ENCODE measurements at regions not wholly inside any gene's neighbourhood (a gene's known extent, or its start where the extent isn't known, plus 50 kb on each side); places are given as distances from the start of the nearest gene placed in this dataset.

- peaks cover 0 to 4% (median 0%) of the 10 kb centered on the region in 5 donors for H3K36me3 Mint-ChIP-seq
- peaks cover 0 to 11% (median 4%) of the 10 kb centered on the region in 11 donors for H3K9me3 Mint-ChIP-seq
- no peaks in the 10 kb centered on the region for H3K4me1 ChIP-seq (ENCODE audit: control insufficient read depth in 2 of 2, insufficient read depth in 2 of 2, low read length in 2 of 2)
- H3K36me3 ChIP-seq (ENCODE audit: control insufficient read depth in 2 of 3, insufficient read depth in 3 of 3, low read length in 3 of 3), result no peaks in the 10 kb centered on the region
- ATAC-seq, result no peak
- ChIA-PET POLR2A (no interaction called here), CTCF (no interaction called here)
- H3K4me3 ChIP-seq (ENCODE audit: low read length), result no peak overlapping the region
- H3K4me1 Mint-ChIP-seq, result no peaks in the 10 kb centered on the region
- DNase-seq, result no peak
- no peak overlapping the region for H3K27ac ChIP-seq (ENCODE audit: low read depth, low read length)
- H3K27me3 ChIP-seq (ENCODE audit: control insufficient read depth in 2 of 2, insufficient read depth in 2 of 2, low read length in 2 of 2), result no peaks in the 10 kb centered on the region
- H3K9me3 ChIP-seq (ENCODE audit: control insufficient read depth in 2 of 3, low read length in 3 of 3), result peaks cover 0 to 4% (median 0%) of the 10 kb centered on the region in 3 experiments
- no peak overlapping the region for H3K4me3 Mint-ChIP-seq
- no peak overlapping the region for H3K27ac Mint-ChIP-seq
- intact Hi-C loops (cut with micrococcal nuclease), result no loop called here
- peaks cover 4 to 18% (median 7%) of the 10 kb centered on the region in 5 donors for H3K27me3 Mint-ChIP-seq
Measured at GRCh38 chr13:44873461-44873860, 115.8 kb downstream of the NUFIP1 start.

DNA sequence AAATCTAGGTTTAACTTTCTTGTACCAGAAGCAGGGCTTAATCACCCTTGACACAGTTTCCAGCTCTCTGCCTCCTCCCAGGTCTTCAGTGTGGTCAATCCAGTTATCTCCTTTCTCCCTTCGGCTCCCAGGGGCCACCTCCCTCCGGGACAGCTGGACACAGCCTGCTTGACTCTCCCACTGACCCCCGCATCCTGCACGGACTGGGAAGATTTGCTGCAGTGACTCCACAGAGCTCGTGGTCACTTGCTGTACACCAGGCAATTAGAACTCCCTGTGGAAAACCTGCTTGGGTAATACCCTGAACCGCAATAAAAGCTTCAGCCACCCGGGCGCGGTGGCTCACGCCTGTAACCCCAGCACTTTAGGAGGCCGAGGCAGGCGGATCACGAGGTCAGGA lies 116.5 kb downstream of the NUFIP1 start:
- peaks cover 0 to 4% (median 0%) of the 10 kb centered on the region in 5 donors for H3K36me3 Mint-ChIP-seq
- peaks cover 0 to 15% (median 3%) of the 10 kb centered on the region in 5 donors for H3K27me3 Mint-ChIP-seq
- peaks cover 0 to 4% (median 0%) of the 10 kb centered on the region in 3 experiments for H3K9me3 ChIP-seq (ENCODE audit: control insufficient read depth in 2 of 3, low read length in 3 of 3)
- DNase-seq (no peak), ATAC-seq (no peak)
- intact Hi-C loops (cut with micrococcal nuclease), result no loop called here
- H3K9me3 Mint-ChIP-seq, result peaks cover 0 to 9% (median 5%) of the 10 kb centered on the region in 11 donors
- H3K4me1 Mint-ChIP-seq, result no peaks in the 10 kb centered on the region
- no peaks in the 10 kb centered on the region for H3K27me3 ChIP-seq (ENCODE audit: control insufficient read depth in 2 of 2, insufficient read depth in 2 of 2, low read length in 2 of 2)
- H3K27ac ChIP-seq (ENCODE audit: low read depth, low read length), result no peak overlapping the region
- ChIA-PET POLR2A (no interaction called here), CTCF (no interaction called here)
- H3K27ac Mint-ChIP-seq, result no peak overlapping the region
- no peak overlapping the region for H3K4me3 Mint-ChIP-seq
- H3K4me1 ChIP-seq (ENCODE audit: control insufficient read depth in 2 of 2, insufficient read depth in 2 of 2, low read length in 2 of 2), result no peaks in the 10 kb centered on the region
- H3K36me3 ChIP-seq (ENCODE audit: control insufficient read depth in 2 of 3, insufficient read depth in 3 of 3, low read length in 3 of 3), result no peaks in the 10 kb centered on the region
- H3K4me3 ChIP-seq (ENCODE audit: low read length), result no peak overlapping the region

GRCh38 chr13:44870456-44870929 lies 118.8 kb downstream of the NUFIP1 start:
- Mint-ChIP-seq H3K36me3 (peaks cover 0 to 5% (median 0%) of the 10 kb centered on the region in 5 donors), H3K9me3 (peaks cover 0 to 14% (median 6%) of the 10 kb centered on the region in 11 donors), H3K4me1 (no peaks in the 10 kb centered on the region), H3K27ac (no peak overlapping the region), H3K4me3 (no peak overlapping the region), H3K27me3 (peaks cover 0 to 14% (median 2%) of the 10 kb centered on the region in 5 donors)
- ChIA-PET CTCF (no interaction called here), POLR2A (no interaction called here)
- no peak for ATAC-seq
- H3K4me3 ChIP-seq (ENCODE audit: low read length), result no peak overlapping the region
- H3K9me3 ChIP-seq (ENCODE audit: control insufficient read depth in 2 of 3, low read length in 3 of 3), result no peaks in the 10 kb centered on the region
- H3K27me3 ChIP-seq (ENCODE audit: control insufficient read depth in 2 of 2, insufficient read depth in 2 of 2, low read length in 2 of 2), result no peaks in the 10 kb centered on the region
- no peaks in the 10 kb centered on the region for H3K36me3 ChIP-seq (ENCODE audit: control insufficient read depth in 2 of 3, insufficient read depth in 3 of 3, low read length in 3 of 3)
- no peaks in the 10 kb centered on the region for H3K4me1 ChIP-seq (ENCODE audit: control insufficient read depth in 2 of 2, insufficient read depth in 2 of 2, low read length in 2 of 2)
- no peak for DNase-seq
- intact Hi-C loops (cut with micrococcal nuclease), result no loop called here
- no peak overlapping the region for H3K27ac ChIP-seq (ENCODE audit: low read depth, low read length)

GRCh38 chr13:44869167-44869566 lies 120.1 kb downstream of the NUFIP1 start:
- Mint-ChIP-seq H3K27me3 (peaks cover 0 to 14% (median 2%) of the 10 kb centered on the region in 5 donors), H3K36me3 (peaks cover 0 to 5% (median 0%) of the 10 kb centered on the region in 5 donors), H3K4me3 (no peak overlapping the region), H3K9me3 (peaks cover 0 to 14% (median 6%) of the 10 kb centered on the region in 11 donors), H3K27ac (no peak overlapping the region), H3K4me1 (no peaks in the 10 kb centered on the region)
- CTCF ChIA-PET, result no interaction called here
- intact Hi-C loops (cut with micrococcal nuclease), result no loop called here
- H3K4me3 ChIP-seq (ENCODE audit: low read length), result no peak overlapping the region
- no peak for ATAC-seq
- no peaks in the 10 kb centered on the region for H3K27me3 ChIP-seq (ENCODE audit: control insufficient read depth in 2 of 2, insufficient read depth in 2 of 2, low read length in 2 of 2)
- no peak for DNase-seq
- H3K9me3 ChIP-seq (ENCODE audit: control insufficient read depth in 2 of 3, low read length in 3 of 3), result no peaks in the 10 kb centered on the region
- no peak overlapping the region for H3K27ac ChIP-seq (ENCODE audit: low read depth, low read length)
- H3K4me1 ChIP-seq (ENCODE audit: control insufficient read depth in 2 of 2, insufficient read depth in 2 of 2, low read length in 2 of 2), result no peaks in the 10 kb centered on the region
- no peaks in the 10 kb centered on the region for H3K36me3 ChIP-seq (ENCODE audit: control insufficient read depth in 2 of 3, insufficient read depth in 3 of 3, low read length in 3 of 3)
- POLR2A ChIA-PET, result no interaction called here

- Mint-ChIP-seq H3K27ac (no peak overlapping the region), H3K4me3 (no peak overlapping the region), H3K36me3 (peaks cover 0 to 5% (median 0%) of the 10 kb centered on the region in 5 donors), H3K27me3 (peaks cover 0 to 14% (median 2%) of the 10 kb centered on the region in 5 donors), H3K4me1 (no peaks in the 10 kb centered on the region), H3K9me3 (peaks cover 0 to 14% (median 6%) of the 10 kb centered on the region in 11 donors)
- POLR2A ChIA-PET, result no interaction called here
- H3K9me3 ChIP-seq (ENCODE audit: control insufficient read depth in 2 of 3, low read length in 3 of 3), result no peaks in the 10 kb centered on the region
- no peaks in the 10 kb centered on the region for H3K4me1 ChIP-seq (ENCODE audit: control insufficient read depth in 2 of 2, insufficient read depth in 2 of 2, low read length in 2 of 2)
- ATAC-seq, result no peak
- DNase-seq, result no peak
- intact Hi-C loops (cut with micrococcal nuclease), result no loop called here
- no peak overlapping the region for H3K4me3 ChIP-seq (ENCODE audit: low read length)
- CTCF ChIA-PET, result no interaction called here
- H3K27me3 ChIP-seq (ENCODE audit: control insufficient read depth in 2 of 2, insufficient read depth in 2 of 2, low read length in 2 of 2), result no peaks in the 10 kb centered on the region
- H3K36me3 ChIP-seq (ENCODE audit: control insufficient read depth in 2 of 3, insufficient read depth in 3 of 3, low read length in 3 of 3), result no peaks in the 10 kb centered on the region
- no peak overlapping the region for H3K27ac ChIP-seq (ENCODE audit: low read depth, low read length)
Measured at GRCh38 chr13:44868397-44868796, 120.9 kb downstream of the NUFIP1 start.

- ChIA-PET POLR2A (no interaction called here), CTCF (interaction anchor here (0.6 kb wide), 1 partner anchor 1013 kb away, joined by 3 read pairs; no protein-coding TSS in a partner anchor)
- Mint-ChIP-seq H3K9me3 (peaks cover 0 to 14% (median 6%) of the 10 kb centered on the region in 11 donors), H3K36me3 (peaks cover 0 to 5% (median 0%) of the 10 kb centered on the region in 5 donors), H3K4me3 (no peak overlapping the region), H3K27ac (no peak overlapping the region), H3K27me3 (peaks cover 0 to 14% (median 2%) of the 10 kb centered on the region in 5 donors), H3K4me1 (no peaks in the 10 kb centered on the region)
- intact Hi-C loops (cut with micrococcal nuclease), result no loop called here
- ATAC-seq (no peak), DNase-seq (no peak)
- Histone ChIP-seq H3K4me1 (ENCODE audit: control insufficient read depth in 2 of 2, insufficient read depth in 2 of 2, low read length in 2 of 2) (no peaks in the 10 kb centered on the region), H3K36me3 (ENCODE audit: control insufficient read depth in 2 of 3, insufficient read depth in 3 of 3, low read length in 3 of 3) (no peaks in the 10 kb centered on the region), H3K9me3 (ENCODE audit: control insufficient read depth in 2 of 3, low read length in 3 of 3) (no peaks in the 10 kb centered on the region), H3K4me3 (ENCODE audit: low read length) (no peak overlapping the region), H3K27me3 (ENCODE audit: control insufficient read depth in 2 of 2, insufficient read depth in 2 of 2, low read length in 2 of 2) (no peaks in the 10 kb centered on the region), H3K27ac (ENCODE audit: low read depth, low read length) (no peak overlapping the region)
Measured at GRCh38 chr13:44867825-44868224, 121.4 kb downstream of the NUFIP1 start.

DNA sequence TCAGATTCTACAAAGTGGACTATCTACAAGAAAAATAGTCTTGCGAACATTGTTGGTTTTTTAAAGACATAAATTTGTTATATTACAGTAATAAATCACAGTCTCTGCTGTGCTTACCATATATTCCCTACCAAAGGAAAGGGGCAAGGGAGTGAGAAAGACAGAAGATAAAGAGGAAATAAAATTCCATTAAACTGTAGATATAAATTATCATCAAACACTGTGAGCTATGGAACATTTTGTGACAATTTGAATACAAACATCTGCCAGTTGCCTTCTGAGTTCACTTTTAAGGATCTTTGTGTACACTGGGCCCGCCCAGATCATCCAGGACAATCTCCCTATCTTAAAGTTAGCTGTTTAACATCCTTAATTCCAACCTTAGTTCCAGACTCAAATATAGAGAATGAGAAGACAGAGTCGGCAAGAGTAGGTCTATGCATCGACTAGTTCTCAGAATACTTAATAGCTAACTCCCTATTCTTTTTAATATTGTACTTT lies 122.8 kb downstream of the NUFIP1 start:
- Mint-ChIP-seq H3K4me1 (no peaks in the 10 kb centered on the region), H3K27ac (no peak overlapping the region), H3K4me3 (no peak overlapping the region), H3K36me3 (peaks cover 0 to 5% (median 0%) of the 10 kb centered on the region in 5 donors), H3K27me3 (peaks cover 0 to 14% (median 0%) of the 10 kb centered on the region in 5 donors), H3K9me3 (peaks cover 0 to 14% (median 6%) of the 10 kb centered on the region in 11 donors)
- intact Hi-C loops (cut with micrococcal nuclease), result no loop called here
- H3K4me1 ChIP-seq (ENCODE audit: control insufficient read depth in 2 of 2, insufficient read depth in 2 of 2, low read length in 2 of 2), result no peaks in the 10 kb centered on the region
- CTCF ChIA-PET, result interaction anchor here (0.6 kb wide), 1 partner anchor 400 kb away, joined by 4 read pairs; no protein-coding TSS in a partner anchor
- POLR2A ChIA-PET, result interaction anchor here (0.6 kb wide), 1 partner anchor 556 kb away, joined by 3 read pairs; no protein-coding TSS in a partner anchor
- H3K27me3 ChIP-seq (ENCODE audit: control insufficient read depth in 2 of 2, insufficient read depth in 2 of 2, low read length in 2 of 2), result no peaks in the 10 kb centered on the region
- no peaks in the 10 kb centered on the region for H3K9me3 ChIP-seq (ENCODE audit: control insufficient read depth in 2 of 3, low read length in 3 of 3)
- H3K27ac ChIP-seq (ENCODE audit: low read depth, low read length), result no peak overlapping the region
- no peaks in the 10 kb centered on the region for H3K36me3 ChIP-seq (ENCODE audit: control insufficient read depth in 2 of 3, insufficient read depth in 3 of 3, low read length in 3 of 3)
- DNase-seq, result no peak
- ATAC-seq, result no peak
- H3K4me3 ChIP-seq (ENCODE audit: low read length), result no peak overlapping the region
